Loucy (cell line): ENCODE measurements at regions not wholly inside any gene's neighbourhood (a gene's known extent, or its start where the extent isn't known, plus 50 kb on each side); places are given as distances from the start of the nearest gene placed in this dataset.

Source experiments
- EZH2phosphoT487 ChIP-seq: fragments of 200-600 bp; IDR thresholded peaks from 2 replicates; pipeline ENCODE4 v1.6.1; 2018; ENCODE audit warnings: antibody characterized with exemption, mild to moderate bottlenecking, moderate library complexity, borderline replicate concordance
- TF ChIP-seq, protein P1 (sequence below): fragments of 200-600 bp; sonication (generic); conservative IDR thresholded peaks from 2 replicates; pipeline ENCODE4 v1.5.1; 2014; ENCODE audit warnings: mild to moderate bottlenecking, antibody characterized with exemption, low read length

- no peak for TF ChIP-seq EZH2phosphoT487
- TF ChIP-seq, protein P1, sequence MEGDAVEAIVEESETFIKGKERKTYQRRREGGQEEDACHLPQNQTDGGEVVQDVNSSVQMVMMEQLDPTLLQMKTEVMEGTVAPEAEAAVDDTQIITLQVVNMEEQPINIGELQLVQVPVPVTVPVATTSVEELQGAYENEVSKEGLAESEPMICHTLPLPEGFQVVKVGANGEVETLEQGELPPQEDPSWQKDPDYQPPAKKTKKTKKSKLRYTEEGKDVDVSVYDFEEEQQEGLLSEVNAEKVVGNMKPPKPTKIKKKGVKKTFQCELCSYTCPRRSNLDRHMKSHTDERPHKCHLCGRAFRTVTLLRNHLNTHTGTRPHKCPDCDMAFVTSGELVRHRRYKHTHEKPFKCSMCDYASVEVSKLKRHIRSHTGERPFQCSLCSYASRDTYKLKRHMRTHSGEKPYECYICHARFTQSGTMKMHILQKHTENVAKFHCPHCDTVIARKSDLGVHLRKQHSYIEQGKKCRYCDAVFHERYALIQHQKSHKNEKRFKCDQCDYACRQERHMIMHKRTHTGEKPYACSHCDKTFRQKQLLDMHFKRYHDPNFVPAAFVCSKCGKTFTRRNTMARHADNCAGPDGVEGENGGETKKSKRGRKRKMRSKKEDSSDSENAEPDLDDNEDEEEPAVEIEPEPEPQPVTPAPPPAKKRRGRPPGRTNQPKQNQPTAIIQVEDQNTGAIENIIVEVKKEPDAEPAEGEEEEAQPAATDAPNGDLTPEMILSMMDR, result no peak
These were observed 58.0 kb upstream of the SLC25A26 start for GRCh38 chr3:66162766-66163165.
